Mesenchymal stem cell (in vitro differentiated cells and primary cell): ENCODE measurements at regions not wholly inside any gene's neighbourhood (a gene's known extent, or its start where the extent isn't known, plus 50 kb on each side); places are given as distances from the start of the nearest gene placed in this dataset.
A peak's percentile ranks its signal among the peaks of the same experiment; 100 is the strongest.

ENCODE experiments used
- DNase-seq: peaks from one replicate; pipeline ENCODE4 v3.0.0-alpha.2; 2013
- H2AFZ ChIP-seq: one replicate; pipeline ENCODE4 v1.6.1; 2013; ENCODE audit warnings: low read depth, mild to moderate bottlenecking, control low read depth, inconsistent platforms, low read length, moderate library complexity
- H2AK5ac ChIP-seq: 2 replicates; pipeline ENCODE4 v1.6.1; 2013; ENCODE audit warnings: low read length, moderate library complexity, mild to moderate bottlenecking, inconsistent platforms; ENCODE audit not compliant: severe bottlenecking
- H2BK120ac ChIP-seq: one replicate; pipeline ENCODE4 v1.6.1; 2013; ENCODE audit warnings: low read depth, mild to moderate bottlenecking, inconsistent platforms, low read length, moderate library complexity
- H2BK12ac ChIP-seq, 2 experiments: one replicate each; pipeline ENCODE4 v1.6.1; 2013; ENCODE audit warnings: inconsistent platforms in 2 of 2, low read length in 2 of 2, mild to moderate bottlenecking in 2 of 2, moderate library complexity in 2 of 2, control low read depth in 1 of 2
- H2BK15ac ChIP-seq: one replicate; pipeline ENCODE4 v1.6.1; 2013; ENCODE audit warnings: mild to moderate bottlenecking, low read depth, inconsistent platforms; ENCODE audit not compliant: poor library complexity, severe bottlenecking
- H2BK5ac ChIP-seq: 2 replicates; pipeline ENCODE4 v1.6.1; 2013; ENCODE audit warnings: low read depth, mild to moderate bottlenecking, low read length, control low read depth, inconsistent platforms; ENCODE audit not compliant: poor library complexity, severe bottlenecking
- H3K14ac ChIP-seq, 2 experiments: one replicate each; pipeline ENCODE4 v1.6.1; 2013; ENCODE audit warnings: inconsistent platforms in 2 of 2, low read length in 2 of 2, control low read depth in 1 of 2, mild to moderate bottlenecking in 1 of 2, moderate library complexity in 1 of 2
- H3K18ac ChIP-seq, 2 experiments: one replicate each; pipeline ENCODE4 v1.6.1; 2013; ENCODE audit warnings: inconsistent platforms in 2 of 2, low read length in 2 of 2, control low read depth in 1 of 2, low read depth in 1 of 2, mild to moderate bottlenecking in 1 of 2
- H3K23ac ChIP-seq, 2 experiments: one replicate each; pipeline ENCODE4 v1.6.1; 2013; ENCODE audit warnings: inconsistent platforms in 2 of 2, low read length in 2 of 2, mild to moderate bottlenecking in 2 of 2, moderate library complexity in 2 of 2, control low read depth in 1 of 2
- H3K27ac ChIP-seq: 2 replicates; pipeline ENCODE4 v1.5.1; 2013; ENCODE audit warnings: mild to moderate bottlenecking, moderate library complexity, low read length, control low read depth, inconsistent platforms; ENCODE audit not compliant: poor library complexity, severe bottlenecking
- H3K27me3 ChIP-seq, 2 experiments: 2 replicates each; pipeline versions ENCODE4 v1.6.1 to v1.7.0; 2013; ENCODE audit warnings: low read length in 2 of 2, mild to moderate bottlenecking in 2 of 2, moderate library complexity in 2 of 2, control low read depth in 1 of 2, inconsistent platforms in 1 of 2; ENCODE audit not compliant: control insufficient read depth in 1 of 2, insufficient read depth in 1 of 2
- H3K36me3 ChIP-seq, 2 experiments: 2 replicates each; pipeline versions ENCODE4 v1.6.1 to v1.7.0; 2013; ENCODE audit warnings: low read length in 2 of 2, control low read depth in 1 of 2, inconsistent platforms in 1 of 2, low read depth in 1 of 2, mild to moderate bottlenecking in 1 of 2; ENCODE audit not compliant: insufficient read depth in 2 of 2, control insufficient read depth in 1 of 2
- H3K4ac ChIP-seq, 2 experiments: one replicate each; pipeline ENCODE4 v1.6.1; 2013; ENCODE audit warnings: inconsistent platforms in 2 of 2, low read length in 2 of 2, mild to moderate bottlenecking in 2 of 2, moderate library complexity in 2 of 2, control low read depth in 1 of 2, low read depth in 1 of 2
- H3K4me1 ChIP-seq: 2 replicates; pipeline ENCODE4 v1.6.1; 2013; ENCODE audit warnings: low read depth, low read length, control low read depth; ENCODE audit not compliant: control insufficient read depth, insufficient read depth
- H3K4me2 ChIP-seq: 2 replicates; pipeline ENCODE4 v1.6.1; 2013; ENCODE audit warnings: low read length, mild to moderate bottlenecking, inconsistent platforms; ENCODE audit not compliant: poor library complexity, severe bottlenecking
- H3K4me3 ChIP-seq, 2 experiments: 2 replicates each; pipeline versions ENCODE4 v1.5.1 to v1.7.0; 2013; ENCODE audit warnings: low read length in 2 of 2, mild to moderate bottlenecking in 2 of 2, control low read depth in 1 of 2, low read depth in 1 of 2; ENCODE audit not compliant: insufficient read depth in 1 of 2
- H3K79me1 ChIP-seq: replicated peaks from 2 replicates; pipeline ENCODE4 v1.6.1; 2013; ENCODE audit warnings: mild to moderate bottlenecking, control low read depth, low read length, inconsistent platforms; ENCODE audit not compliant: poor library complexity, severe bottlenecking
- H3K9ac ChIP-seq: 2 replicates; pipeline ENCODE4 v1.7.0; 2013; ENCODE audit warnings: mild to moderate bottlenecking, low read length, moderate library complexity
- H3K9me3 ChIP-seq: 2 replicates; pipeline ENCODE4 v1.7.0; 2013; ENCODE audit warnings: mild to moderate bottlenecking, low read length; ENCODE audit not compliant: control insufficient read depth
- H4K8ac ChIP-seq: one replicate; pipeline ENCODE4 v1.6.1; 2013; ENCODE audit warnings: inconsistent platforms, mild to moderate bottlenecking, low read length, moderate library complexity
- H4K91ac ChIP-seq: one replicate; pipeline ENCODE4 v1.6.1; 2013; ENCODE audit warnings: mild to moderate bottlenecking, low read length, inconsistent platforms
- WGBS: methylation state at CpG from one replicate; pipeline ENCODE4 v1.1.7; 2013; ENCODE audit warnings: mixed read lengths; 5-methylcytosine and 5-hydroxymethylcytosine counted together

DNA sequence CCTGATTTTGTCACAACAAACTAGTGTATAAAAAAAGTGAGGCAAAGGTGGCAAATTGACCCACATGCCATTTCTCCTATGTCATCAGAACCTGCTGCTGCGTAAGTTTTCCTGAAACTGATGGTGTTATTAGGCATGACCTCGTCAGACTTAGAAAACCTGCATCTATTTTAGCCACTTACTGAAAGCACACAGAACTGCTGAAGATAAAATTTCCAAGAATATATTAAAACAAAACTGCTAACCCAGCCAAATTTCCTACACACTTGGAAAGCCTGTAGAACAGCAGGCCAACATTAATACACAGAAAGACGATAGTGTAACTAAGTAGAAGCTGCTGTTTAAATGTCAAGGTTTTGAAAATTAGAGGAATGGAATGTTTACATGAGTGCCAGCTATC lies 674.5 kb upstream of the CXADR start:
- H3K9me3 ChIP-seq = no peaks in the 10 kb centered on the region
- no peak overlapping the region for H4K91ac ChIP-seq
- H3K4me1 ChIP-seq = no peaks in the 10 kb centered on the region
- no peak overlapping the region for H3K4ac ChIP-seq
- no peaks in the 10 kb centered on the region for H3K27me3 ChIP-seq
- H3K18ac ChIP-seq = no peak overlapping the region
- no peak overlapping the region for H3K14ac ChIP-seq
- no peaks in the 10 kb centered on the region for H3K36me3 ChIP-seq
- no peak overlapping the region for H4K8ac ChIP-seq
- H2BK12ac ChIP-seq = no peak overlapping the region
- no peak overlapping the region for H3K23ac ChIP-seq
- no peaks in the 10 kb centered on the region for H3K79me1 ChIP-seq
- no peak overlapping the region for H2BK15ac ChIP-seq
- no peak overlapping the region for H3K9ac ChIP-seq
- 86% methylated on average over 3 of the region's 3 CpGs for WGBS
- no peak overlapping the region for H3K4me2 ChIP-seq
- no peak for DNase-seq
- H2AFZ ChIP-seq = no peak overlapping the region
- no peak overlapping the region for H2AK5ac ChIP-seq
- H2BK120ac ChIP-seq = no peak overlapping the region
- no peak overlapping the region for H3K27ac ChIP-seq
- no peak overlapping the region for H2BK5ac ChIP-seq
- no peak overlapping the region for H3K4me3 ChIP-seq

GRCh38 chr21:16840538-16840937 lies 672.3 kb upstream of the CXADR start:
- Histone ChIP-seq H3K4ac (no peak overlapping the region), H3K14ac (no peak overlapping the region), H4K91ac (no peak overlapping the region), H3K9me3 (no peaks in the 10 kb centered on the region), H3K36me3 (no peaks in the 10 kb centered on the region), H2BK12ac (no peak overlapping the region), H2BK5ac (no peak overlapping the region), H2BK120ac (no peak overlapping the region), H2AFZ (no peak overlapping the region), H2BK15ac (no peak overlapping the region), H3K79me1 (no peaks in the 10 kb centered on the region), H3K23ac (no peak overlapping the region), H3K4me2 (no peak overlapping the region), H3K9ac (no peak overlapping the region), H3K27me3 (no peaks in the 10 kb centered on the region), H3K18ac (no peak overlapping the region), H3K4me1 (no peaks in the 10 kb centered on the region), H2AK5ac (no peak overlapping the region), H3K4me3 (no peak overlapping the region), H4K8ac (no peak overlapping the region), H3K27ac (no peak overlapping the region)
- DNase-seq = no peak

- Histone ChIP-seq H2BK15ac (no peak overlapping the region), H2AFZ (no peak overlapping the region), H3K23ac (no peak overlapping the region), H4K8ac (no peak overlapping the region), H2BK120ac (no peak overlapping the region), H4K91ac (no peak overlapping the region), H3K27ac (no peak overlapping the region), H3K18ac (no peak overlapping the region), H3K9ac (no peak overlapping the region), H3K27me3 (no peaks in the 10 kb centered on the region), H3K36me3 (no peaks in the 10 kb centered on the region), H3K14ac (no peak overlapping the region), H3K4ac (no peak overlapping the region), H3K79me1 (no peaks in the 10 kb centered on the region), H3K4me1 (no peaks in the 10 kb centered on the region), H3K4me2 (no peak overlapping the region), H3K9me3 (no peaks in the 10 kb centered on the region), H2AK5ac (no peak overlapping the region), H2BK5ac (no peak overlapping the region), H3K4me3 (peak overlapping the region in 1 of 2 experiments; percentile 34), H2BK12ac (no peak overlapping the region)
- 71% methylated on average over 2 of the region's 4 CpGs for WGBS
- DNase-seq = no peak
Observed at GRCh38 chr21:16841975-16842695, 670.7 kb upstream of the CXADR start.

GRCh38 chr21:16842696-16843035 lies 670.2 kb upstream of the CXADR start:
- Histone ChIP-seq H4K8ac (no peak overlapping the region), H2BK12ac (no peak overlapping the region), H3K18ac (no peak overlapping the region), H3K9ac (no peak overlapping the region), H3K27me3 (no peaks in the 10 kb centered on the region), H3K4me1 (no peaks in the 10 kb centered on the region), H3K4me2 (no peak overlapping the region), H2AK5ac (no peak overlapping the region), H3K36me3 (no peaks in the 10 kb centered on the region), H3K4me3 (peak overlapping the region in 1 of 2 experiments; percentile 34), H2BK15ac (no peak overlapping the region), H2BK5ac (no peak overlapping the region), H2BK120ac (no peak overlapping the region), H3K79me1 (no peaks in the 10 kb centered on the region), H3K4ac (no peak overlapping the region), H3K14ac (no peak overlapping the region), H3K9me3 (no peaks in the 10 kb centered on the region), H3K23ac (no peak overlapping the region), H3K27ac (no peak overlapping the region), H2AFZ (no peak overlapping the region), H4K91ac (no peak overlapping the region)
- no peak for DNase-seq
- 100% methylated on average over 3 of the region's 5 CpGs for WGBS
